ENCODE measurements at regions not wholly inside any gene's neighbourhood (a gene's known extent, or its start where the extent isn't known, plus 50 kb on each side); places are given as distances from the start of the nearest gene placed in this dataset.

DNA sequence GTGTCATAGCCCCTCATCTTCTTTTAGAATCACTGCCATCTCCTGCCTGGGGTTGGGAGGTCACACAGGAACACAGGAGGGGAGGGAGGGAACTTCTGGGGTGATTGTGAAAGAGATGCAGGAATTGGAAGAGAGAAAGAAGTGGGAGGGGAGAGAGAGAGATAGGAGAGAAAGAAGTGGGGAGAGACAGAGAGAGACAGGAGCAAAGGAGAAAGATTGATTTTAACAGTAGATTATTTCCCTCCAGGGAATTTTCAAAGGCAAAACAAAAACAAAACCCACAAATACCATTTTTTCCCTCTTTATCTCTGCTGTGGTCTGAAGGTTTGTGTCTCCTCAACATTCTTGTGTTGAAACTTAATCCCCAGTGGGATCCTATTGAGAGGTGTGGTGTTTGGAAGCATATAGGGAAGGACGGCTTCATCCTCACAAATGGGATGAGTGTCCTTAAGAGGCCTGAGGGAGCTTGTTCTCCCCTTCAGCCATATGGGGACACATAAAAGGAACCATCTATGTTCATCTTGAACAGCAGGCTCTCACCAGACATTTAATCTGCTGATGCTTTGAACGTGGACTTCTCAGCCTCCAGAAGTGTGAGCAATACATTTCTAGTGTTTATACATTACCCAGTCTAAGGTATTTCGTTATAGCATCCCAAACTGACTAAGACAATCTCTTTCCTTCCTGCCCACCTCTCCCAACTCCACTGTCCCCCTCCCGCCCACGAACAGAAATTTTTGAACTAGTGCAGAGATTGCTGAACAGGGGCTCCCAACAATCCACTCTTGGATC is 134.9 kb upstream of the MAX start:
- Histone ChIP-seq H3K27me3 (ENCODE audit: control insufficient read depth, insufficient read depth, low read length) (no peaks in the 10 kb centered on the region), H3K4me3 (ENCODE audit: low read depth, low read length) (no peak overlapping the region), H3K36me3 (ENCODE audit: control insufficient read depth, insufficient read depth, low read length) (no peaks in the 10 kb centered on the region)
- TF ChIP-seq, protein P1, sequence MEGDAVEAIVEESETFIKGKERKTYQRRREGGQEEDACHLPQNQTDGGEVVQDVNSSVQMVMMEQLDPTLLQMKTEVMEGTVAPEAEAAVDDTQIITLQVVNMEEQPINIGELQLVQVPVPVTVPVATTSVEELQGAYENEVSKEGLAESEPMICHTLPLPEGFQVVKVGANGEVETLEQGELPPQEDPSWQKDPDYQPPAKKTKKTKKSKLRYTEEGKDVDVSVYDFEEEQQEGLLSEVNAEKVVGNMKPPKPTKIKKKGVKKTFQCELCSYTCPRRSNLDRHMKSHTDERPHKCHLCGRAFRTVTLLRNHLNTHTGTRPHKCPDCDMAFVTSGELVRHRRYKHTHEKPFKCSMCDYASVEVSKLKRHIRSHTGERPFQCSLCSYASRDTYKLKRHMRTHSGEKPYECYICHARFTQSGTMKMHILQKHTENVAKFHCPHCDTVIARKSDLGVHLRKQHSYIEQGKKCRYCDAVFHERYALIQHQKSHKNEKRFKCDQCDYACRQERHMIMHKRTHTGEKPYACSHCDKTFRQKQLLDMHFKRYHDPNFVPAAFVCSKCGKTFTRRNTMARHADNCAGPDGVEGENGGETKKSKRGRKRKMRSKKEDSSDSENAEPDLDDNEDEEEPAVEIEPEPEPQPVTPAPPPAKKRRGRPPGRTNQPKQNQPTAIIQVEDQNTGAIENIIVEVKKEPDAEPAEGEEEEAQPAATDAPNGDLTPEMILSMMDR (IDR thresholded peaks at IDR 0.05; ENCODE audit: insufficient read depth, low read length, poor library complexity, severe bottlenecking) = no peak
- DNase-seq (ENCODE audit: low read depth) = no peak

DNA sequence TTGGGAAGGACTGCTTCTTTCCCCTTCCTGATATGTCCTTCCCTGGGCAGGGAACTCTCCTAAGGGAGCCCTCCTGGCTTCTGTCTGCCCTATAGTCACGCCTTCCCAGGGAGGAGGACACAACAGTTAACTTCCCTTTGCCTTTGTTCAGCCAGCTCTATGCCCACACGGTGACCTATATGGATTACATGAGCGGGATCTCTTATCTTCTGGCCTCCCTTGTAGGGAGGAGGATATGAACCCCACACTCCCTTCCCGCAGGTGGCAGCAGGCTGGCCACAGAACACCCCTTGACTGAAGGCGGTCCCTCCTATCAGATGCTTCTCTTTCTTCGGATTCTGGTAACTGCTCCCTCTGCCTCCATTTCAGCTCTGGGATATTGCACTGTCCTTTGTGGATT is 135.6 kb upstream of the MAX start:
- H3K36me3 ChIP-seq (ENCODE audit: control insufficient read depth, insufficient read depth, low read length) = no peaks in the 10 kb centered on the region
- DNase-seq (ENCODE audit: low read depth) = no peak

DNA sequence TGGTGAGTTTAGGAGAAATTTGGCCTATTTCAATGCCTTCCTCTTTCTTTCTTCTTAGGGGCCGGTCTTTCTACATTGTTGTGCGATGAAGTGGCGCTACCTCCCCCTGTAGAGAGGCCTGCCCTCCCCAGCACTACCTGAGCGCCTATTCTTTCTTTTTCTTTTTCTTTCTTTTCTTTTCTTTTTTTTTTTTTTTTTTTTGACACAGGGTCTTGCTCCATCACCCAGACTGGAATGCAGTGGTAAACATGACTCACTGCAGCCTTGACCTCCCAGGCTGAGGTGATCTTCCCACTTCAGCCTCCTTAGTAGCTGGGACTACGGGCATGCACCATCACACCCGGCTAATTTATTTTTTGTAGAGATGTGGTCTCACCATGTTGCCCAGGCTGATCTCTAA is 136.1 kb upstream of the MAX start:
- Histone ChIP-seq H3K27me3 (ENCODE audit: control insufficient read depth, insufficient read depth, low read length) (no peaks in the 10 kb centered on the region), H3K36me3 (ENCODE audit: control insufficient read depth, insufficient read depth, low read length) (no peaks in the 10 kb centered on the region), H3K4me3 (ENCODE audit: low read depth, low read length) (no peak overlapping the region)
- TF ChIP-seq, protein P1 (IDR thresholded peaks at IDR 0.05; ENCODE audit: insufficient read depth, low read length, poor library complexity, severe bottlenecking) = no peak
- peak; percentile 95 for DNase-seq (ENCODE audit: low read depth)

More for the DNA sequence above, 135.6 kb upstream of the MAX start:
- no peaks in the 10 kb centered on the region for H3K27me3 ChIP-seq (ENCODE audit: control insufficient read depth, insufficient read depth, low read length)
- H3K4me3 ChIP-seq (ENCODE audit: low read depth, low read length) = no peak overlapping the region
- TF ChIP-seq, protein P1 (IDR thresholded peaks at IDR 0.05; ENCODE audit: insufficient read depth, low read length, poor library complexity, severe bottlenecking) = peak; percentile 5

DNA sequence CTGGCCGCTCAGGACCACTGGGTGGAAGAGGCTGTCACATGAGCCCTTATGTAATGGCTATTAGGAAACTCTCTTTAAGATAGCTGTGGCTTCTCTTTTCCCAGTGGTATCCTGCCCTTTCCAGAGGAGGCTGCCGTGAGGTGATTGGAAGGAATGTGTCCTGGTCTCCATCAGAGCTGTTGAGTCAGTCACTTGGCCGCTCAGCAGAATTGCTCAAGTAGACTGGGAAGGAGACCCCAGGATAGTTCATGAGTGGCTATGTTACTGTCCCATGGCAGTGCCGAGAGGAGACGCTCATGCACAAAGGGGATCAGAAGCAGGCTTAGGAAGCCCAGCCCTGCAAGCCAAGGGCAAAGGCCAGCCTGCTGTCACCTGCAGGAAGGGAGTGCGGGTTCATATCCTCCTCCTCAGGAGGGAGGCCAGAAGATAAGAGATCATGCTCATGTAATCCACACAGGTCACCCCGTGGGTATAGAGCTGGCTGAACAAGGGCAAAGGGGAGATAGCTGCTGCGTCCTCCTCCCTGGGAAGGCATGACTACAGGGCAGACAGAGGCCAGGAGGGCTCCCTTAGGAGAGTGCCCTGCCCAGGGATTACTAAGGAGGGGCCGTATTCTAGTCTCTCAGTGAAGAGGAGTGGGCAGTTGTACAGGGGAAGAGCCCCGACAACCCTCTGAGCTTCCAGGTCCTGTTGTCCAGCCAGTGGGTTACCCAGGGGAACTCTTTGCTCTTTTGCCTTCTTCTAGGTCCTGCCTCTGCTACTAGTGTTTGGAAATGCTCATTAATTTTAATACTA is 137.0 kb upstream of the MAX start:
- TF ChIP-seq, protein P1 (IDR thresholded peaks at IDR 0.05; ENCODE audit: insufficient read depth, low read length, poor library complexity, severe bottlenecking) = no peak
- Histone ChIP-seq H3K4me3 (ENCODE audit: low read depth, low read length) (no peak overlapping the region), H3K27me3 (ENCODE audit: control insufficient read depth, insufficient read depth, low read length) (no peaks in the 10 kb centered on the region), H3K36me3 (ENCODE audit: control insufficient read depth, insufficient read depth, low read length) (no peaks in the 10 kb centered on the region)
- DNase-seq (ENCODE audit: low read depth) = no peak

DNA sequence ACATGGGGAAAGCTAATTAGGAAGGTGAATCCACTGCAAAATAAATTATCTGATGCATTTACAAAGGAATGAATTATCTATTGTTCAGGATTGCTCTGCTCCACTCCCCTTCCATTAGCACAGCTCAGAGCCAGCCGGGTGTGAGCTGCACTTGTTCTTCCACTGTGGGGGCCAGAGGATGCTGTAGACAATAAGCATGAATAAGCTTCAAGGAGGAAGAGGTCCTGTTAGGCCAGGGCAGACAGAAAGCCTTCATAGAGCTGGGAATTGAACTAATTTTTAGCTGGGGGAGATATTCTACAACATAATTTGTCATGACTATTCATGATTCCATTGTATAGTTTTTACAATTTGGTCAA is 137.6 kb upstream of the MAX start:
- Histone ChIP-seq H3K27me3 (ENCODE audit: control insufficient read depth, insufficient read depth, low read length) (no peaks in the 10 kb centered on the region), H3K4me3 (ENCODE audit: low read depth, low read length) (no peak overlapping the region), H3K36me3 (ENCODE audit: control insufficient read depth, insufficient read depth, low read length) (no peaks in the 10 kb centered on the region)
- DNase-seq (ENCODE audit: low read depth) = no peak
- TF ChIP-seq, protein P1 (IDR thresholded peaks at IDR 0.05; ENCODE audit: insufficient read depth, low read length, poor library complexity, severe bottlenecking) = no peak
